NCI-H1048 (cell line): ENCODE measurements at regions not wholly inside any gene's neighbourhood (a gene's known extent, or its start where the extent isn't known, plus 50 kb on each side); places are given as distances from the start of the nearest gene placed in this dataset.
"Not testable (repeated sequence)": the region's sequence is repeated elsewhere in the genome, so short reads cannot be mapped to it uniquely, and the experiment has no call there.

Experiments
- DNase-seq: peaks from one replicate; lab custom pipeline; 2025; lab: John Stamatoyannopoulos, UW

- no peak for DNase-seq
Measured at GRCh38 chr3:34872406-34872805, 766.9 kb upstream of the ARPP21 start.

- DNase-seq, result no peak
Measured at GRCh38 chr3:34876997-34877396, 762.3 kb upstream of the ARPP21 start.

GRCh38 chr3:34878488-34878887 lies 760.8 kb upstream of the ARPP21 start:
- no peak for DNase-seq

GRCh38 chr3:34881026-34881425 lies 758.3 kb upstream of the ARPP21 start:
- DNase-seq, result no peak

GRCh38 chr3:34882764-34883163 lies 756.6 kb upstream of the ARPP21 start:
- no peak for DNase-seq

GRCh38 chr3:34884007-34884406 lies 755.3 kb upstream of the ARPP21 start:
- DNase-seq, result no peak

- no peak for DNase-seq
Measured at GRCh38 chr3:34886443-34886842, 752.9 kb upstream of the ARPP21 start.

- no peak for DNase-seq
Measured at GRCh38 chr3:34889641-34890040, 749.7 kb upstream of the ARPP21 start.

- DNase-seq, result no peak
Measured at GRCh38 chr3:34890247-34890646, 749.1 kb upstream of the ARPP21 start.

GRCh38 chr3:34891941-34892340 lies 747.4 kb upstream of the ARPP21 start:
- no peak for DNase-seq

GRCh38 chr3:34895841-34896240 lies 743.5 kb upstream of the ARPP21 start:
- no peak for DNase-seq

- DNase-seq, result not testable (repeated sequence)
Measured at GRCh38 chr3:34909679-34910078, 729.6 kb upstream of the ARPP21 start.

- no peak for DNase-seq
Measured at GRCh38 chr3:34919025-34919424, 720.3 kb upstream of the ARPP21 start.

- no peak for DNase-seq
Measured at GRCh38 chr3:34920806-34921205, 718.5 kb upstream of the ARPP21 start.

GRCh38 chr3:34924961-34925360 lies 714.4 kb upstream of the ARPP21 start:
- no peak for DNase-seq

GRCh38 chr3:34925851-34926250 lies 713.5 kb upstream of the ARPP21 start:
- no peak for DNase-seq

- DNase-seq, result no peak
Measured at GRCh38 chr3:34929036-34929435, 710.3 kb upstream of the ARPP21 start.

- no peak for DNase-seq
Measured at GRCh38 chr3:34934660-34935059, 704.7 kb upstream of the ARPP21 start.

- DNase-seq, result no peak
Measured at GRCh38 chr3:34938784-34939183, 700.5 kb upstream of the ARPP21 start.

- DNase-seq, result no peak
Measured at GRCh38 chr3:34942256-34942655, 697.1 kb upstream of the ARPP21 start.

GRCh38 chr3:34947834-34948233 lies 691.5 kb upstream of the ARPP21 start:
- no peak for DNase-seq

GRCh38 chr3:34948517-34948916 lies 690.8 kb upstream of the ARPP21 start:
- no peak for DNase-seq

- no peak for DNase-seq
Measured at GRCh38 chr3:34955680-34956079, 683.6 kb upstream of the ARPP21 start.

GRCh38 chr3:34956511-34956910 lies 682.8 kb upstream of the ARPP21 start:
- DNase-seq, result no peak

- DNase-seq, result no peak
Measured at GRCh38 chr3:34957677-34958076, 681.6 kb upstream of the ARPP21 start.
